HepG2 (cell line): ENCODE measurements at regions not wholly inside any gene's neighbourhood (a gene's known extent, or its start where the extent isn't known, plus 50 kb on each side); places are given as distances from the start of the nearest gene placed in this dataset.

Experiments used
- ATAC-seq: fragments of 200-7000 bp; cut with Tn5 transposase; 3 replicates; pipeline ENCODE4 v1.9.1; 2020; ENCODE audit warnings: mild to moderate bottlenecking, moderate library complexity
- BruUV-seq: library from RNA; stranded (reverse); fragments of 400-500 nt; replicated peaks from 2 replicates; lab custom pipeline; 2021; lab: Mats Ljungman, UMichigan
- CTCF ChIA-PET: fragments of 300-600 bp; formaldehyde crosslinking; extraction: SDS; loops from one replicate; lab custom pipeline; 2021; ENCODE audit warnings: low total read pairs, inconsistent platforms, low intra/inter-chr PET ratio; lab: Yijun Ruan, JAX
- POLR2A ChIA-PET: fragments of 350-600 bp; sonication (Branson Sonifier 250); formaldehyde crosslinking; loops from one replicate; lab custom pipeline; 2020; ENCODE audit warnings: antibody characterized with exemption, inconsistent platforms; lab: Yijun Ruan, JAX
- DNase-seq: peaks from one replicate; pipeline ENCODE4 v3.0.0-alpha.2; 2015; ENCODE audit warnings: low spot score
- FAIRE-seq: peaks from 3 replicates; lab custom pipeline; 2011; peaks lifted over from hg19 to GRCh38; lab: Jason Lieb, UNC
- H2AFZ ChIP-seq: one replicate; pipeline ENCODE4 v1.6.1; 2011; ENCODE audit warnings: low read length, inconsistent platforms
- H3K27ac ChIP-seq: fragments of 300-600 bp; 3 replicates; pipeline ENCODE4 v1.8.0; 2011; ENCODE audit warnings: mixed run types, mild to moderate bottlenecking, mixed read lengths, low read length, inconsistent platforms; ENCODE audit not compliant: insufficient read depth; ENCODE audit errors: extremely low read length
- H3K27me3 ChIP-seq, 2 experiments: fragments of 200-600 bp in 1 of 2; 2 replicates in 1 of 2; 3 replicates in 1 of 2; pipeline versions ENCODE4 v1.6.0 to v1.8.0; 2011; ENCODE audit warnings: low read length in 2 of 2, mild to moderate bottlenecking in 2 of 2, moderate library complexity in 2 of 2, inconsistent platforms in 1 of 2; ENCODE audit not compliant: insufficient read depth in 2 of 2, control insufficient read depth in 1 of 2
- H3K36me3 ChIP-seq, 2 experiments: fragments of 200-600 bp in 1 of 2; replicated peaks in 1 of 2; 2 replicates in 1 of 2; 3 replicates in 1 of 2; pipeline versions ENCODE4 v1.5.1 to v1.8.0; 2011; ENCODE audit warnings: low read length in 2 of 2, inconsistent platforms in 1 of 2; ENCODE audit not compliant: insufficient read depth in 2 of 2, control insufficient read depth in 1 of 2
- H3K4me1 ChIP-seq: 2 replicates; pipeline ENCODE4 v1.5.1; 2012; ENCODE audit warnings: low read length, inconsistent platforms; ENCODE audit not compliant: insufficient read depth
- H3K4me2 ChIP-seq: 2 replicates; pipeline ENCODE4 v1.6.0; 2011; ENCODE audit warnings: low read depth, low read length, inconsistent platforms
- H3K4me3 ChIP-seq, 3 experiments: fragments of 200-600 bp in 1 of 3; sonication (generic), shearing (Covaris generic) in 1 of 3; replicated peaks in 1 of 3; 2 replicates each; pipeline ENCODE4 v1.5.1; 2011 to 2016; ENCODE audit warnings: low read length in 3 of 3, inconsistent platforms in 2 of 3, low read depth in 2 of 3, mild to moderate bottlenecking in 2 of 3, control low read depth in 1 of 3, mixed read lengths in 1 of 3; ENCODE audit not compliant: insufficient read depth in 1 of 3
- H3K79me2 ChIP-seq: one replicate; pipeline ENCODE4 v1.6.1; 2011; ENCODE audit warnings: low read length, inconsistent platforms; ENCODE audit not compliant: insufficient read depth
- H3K9ac ChIP-seq: 2 replicates; pipeline ENCODE4 v1.6.0; 2011; ENCODE audit warnings: mild to moderate bottlenecking, low read depth, low read length, inconsistent platforms; ENCODE audit not compliant: insufficient read depth
- H3K9me3 ChIP-seq: 2 replicates; pipeline ENCODE4 v1.5.1; 2012; ENCODE audit warnings: mild to moderate bottlenecking, low read length
- H4K20me1 ChIP-seq: 2 replicates; pipeline ENCODE4 v1.6.0; 2011; ENCODE audit warnings: inconsistent platforms, mild to moderate bottlenecking, low read length, moderate library complexity; ENCODE audit not compliant: insufficient read depth
- ARHGAP35 ChIP-seq: sonication (generic); formaldehyde crosslinking; IDR thresholded peaks from 2 replicates; pipeline ENCODE4 v1.9.0; 2022; ENCODE audit warnings: mild to moderate bottlenecking, inconsistent platforms, moderate library complexity, missing genetic modification reagents, borderline replicate concordance
- CTCF ChIP-seq: sonication (generic); formaldehyde crosslinking; IDR thresholded peaks from 2 replicates; pipeline ENCODE4 v1.5.0; 2020; ENCODE audit warnings: mild to moderate bottlenecking, missing genetic modification reagents, moderate library complexity
- HIVEP1 ChIP-seq: sonication (generic); formaldehyde crosslinking; IDR thresholded peaks from 2 replicates; pipeline ENCODE4 v1.4.0; 2020; ENCODE audit warnings: mild to moderate bottlenecking, missing genetic modification reagents
- PAX8 ChIP-seq: sonication (generic); formaldehyde crosslinking; IDR thresholded peaks from 2 replicates; pipeline ENCODE4 v1.8.0; 2022; ENCODE audit warnings: mild to moderate bottlenecking, missing genetic modification reagents, borderline replicate concordance
- STAT5B ChIP-seq: sonication (generic); formaldehyde crosslinking; IDR thresholded peaks from 2 replicates; pipeline ENCODE4 v1.4.0; 2020; ENCODE audit warnings: missing genetic modification reagents
- ZNF256 ChIP-seq: sonication (generic); formaldehyde crosslinking; conservative IDR thresholded peaks from 2 replicates; pipeline ENCODE4 v1.4.0; 2020; ENCODE audit warnings: missing genetic modification reagents
- ZNF280B ChIP-seq: sonication (generic); formaldehyde crosslinking; IDR thresholded peaks from 2 replicates; pipeline ENCODE4 v1.5.0; 2020; ENCODE audit warnings: missing genetic modification reagents, mild to moderate bottlenecking, borderline replicate concordance
- WGBS: methylation state at CpG from one replicate; pipeline ENCODE4 v1.1.6; 2017; ENCODE audit warnings: low lambda C conversion rate; 5-methylcytosine and 5-hydroxymethylcytosine counted together
- in situ Hi-C: cut with HindIII; loops from 2 replicates; pipeline ENCODE4 v1.10.0; 2017; ENCODE audit warnings: low pct_unique_long_range_greater_than_20kb; ENCODE audit not compliant: extremely low pct_ligation_motif_present
- intact Hi-C: fragments of 100-400 bp; cut with micrococcal nuclease; formaldehyde crosslinking; loops from one replicate; pipeline ENCODE4 v1.10.0; 2022; ENCODE audit not compliant: unreplicated experiment
- TF ChIP-seq, protein P1 (sequence below): sonication (generic); formaldehyde crosslinking; IDR thresholded peaks from 2 replicates; pipeline ENCODE4 v1.8.1; 2023; ENCODE audit warnings: missing genetic modification reagents, inconsistent platforms, borderline replicate concordance

- ChIA-PET POLR2A (no interaction called here), CTCF (no interaction called here)
- no peak overlapping the region for H2AFZ ChIP-seq
- FAIRE-seq (no peak), DNase-seq (no peak), ATAC-seq (no peak)
- H3K4me2 ChIP-seq, result no peak overlapping the region
- no peaks in the 10 kb centered on the region for H4K20me1 ChIP-seq
- no peaks in the 10 kb centered on the region for H3K27me3 ChIP-seq
- no peak overlapping the region for H3K4me3 ChIP-seq
- no peaks in the 10 kb centered on the region for H3K79me2 ChIP-seq
- intact Hi-C loops, result no loop called here
- no peaks in the 10 kb centered on the region for H3K4me1 ChIP-seq
- TF ChIP-seq STAT5B (CRISPR knock-in tag) (no peak), CTCF (CRISPR knock-in tag) (no peak), ZNF256 (CRISPR knock-in tag) (no peak), ARHGAP35 (CRISPR knock-in tag) (no peak), HIVEP1 (no peak)
- TF ChIP-seq, protein P1, sequence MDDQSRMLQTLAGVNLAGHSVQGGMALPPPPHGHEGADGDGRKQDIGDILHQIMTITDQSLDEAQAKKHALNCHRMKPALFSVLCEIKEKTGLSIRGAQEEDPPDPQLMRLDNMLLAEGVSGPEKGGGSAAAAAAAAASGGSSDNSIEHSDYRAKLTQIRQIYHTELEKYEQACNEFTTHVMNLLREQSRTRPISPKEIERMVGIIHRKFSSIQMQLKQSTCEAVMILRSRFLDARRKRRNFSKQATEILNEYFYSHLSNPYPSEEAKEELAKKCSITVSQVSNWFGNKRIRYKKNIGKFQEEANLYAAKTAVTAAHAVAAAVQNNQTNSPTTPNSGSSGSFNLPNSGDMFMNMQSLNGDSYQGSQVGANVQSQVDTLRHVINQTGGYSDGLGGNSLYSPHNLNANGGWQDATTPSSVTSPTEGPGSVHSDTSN (CRISPR knock-in tag), result no peak
- in situ Hi-C loops, result no loop called here
- H3K9ac ChIP-seq, result no peak overlapping the region
- H3K27ac ChIP-seq, result no peak overlapping the region
- BruUV-seq, result no TSS peak
- 0% methylated on average over 1 of the region's 1 CpG for WGBS
- no peaks in the 10 kb centered on the region for H3K36me3 ChIP-seq
- no peaks in the 10 kb centered on the region for H3K9me3 ChIP-seq
Observed at GRCh38 chr18:44620812-44621211, 59.9 kb upstream of the SETBP1 start.

DNA sequence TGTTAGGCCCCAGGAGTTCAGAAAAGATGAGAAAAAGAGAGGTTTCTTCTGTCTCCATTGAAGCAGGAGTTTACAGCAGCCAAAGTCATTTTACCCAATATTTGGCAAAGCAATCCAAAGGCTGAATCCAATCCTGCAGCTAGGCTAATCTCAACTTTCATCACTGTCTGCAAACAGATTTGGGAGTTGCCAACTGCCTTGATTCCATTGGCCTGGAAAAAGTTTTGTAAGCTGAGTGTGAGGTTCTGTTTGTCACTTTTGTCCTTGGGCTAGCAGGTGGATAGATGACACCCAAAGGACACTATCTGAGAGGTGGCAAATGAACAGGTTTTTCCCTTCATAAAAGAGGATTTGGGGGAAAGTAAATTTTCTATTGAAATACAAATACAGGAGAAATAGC, 56.6 kb upstream of the SETBP1 start:
- H3K27ac ChIP-seq, result no peak overlapping the region
- no peak for ATAC-seq
- no peak overlapping the region for H3K9ac ChIP-seq
- no peaks in the 10 kb centered on the region for H3K4me1 ChIP-seq
- CTCF ChIA-PET, result no interaction called here
- H3K9me3 ChIP-seq, result no peaks in the 10 kb centered on the region
- no peak overlapping the region for H3K4me2 ChIP-seq
- in situ Hi-C loops, result no loop called here
- no peak overlapping the region for H3K4me3 ChIP-seq
- no peak for FAIRE-seq
- intact Hi-C loops, result no loop called here
- no peaks in the 10 kb centered on the region for H3K27me3 ChIP-seq
- no peak overlapping the region for H2AFZ ChIP-seq
- BruUV-seq, result no TSS peak
- POLR2A ChIA-PET, result no interaction called here
- H3K79me2 ChIP-seq, result no peaks in the 10 kb centered on the region
- H3K36me3 ChIP-seq, result no peaks in the 10 kb centered on the region
- DNase-seq, result no peak
- H4K20me1 ChIP-seq, result no peaks in the 10 kb centered on the region
- TF ChIP-seq ZNF280B (CRISPR knock-in tag) (no peak), PAX8 (CRISPR knock-in tag) (no peak)
